HG03432 (cell line): ENCODE measurements at regions not wholly inside any gene's neighbourhood (a gene's known extent, or its start where the extent isn't known, plus 50 kb on each side); places are given as distances from the start of the nearest gene placed in this dataset.
"Not testable (repeated sequence)": the region's sequence is repeated elsewhere in the genome, so short reads cannot be mapped to it uniquely, and the experiment has no call there.

Experiments used
- ATAC-seq: cut with Tn5 transposase; IDR thresholded peaks from one replicate; pipeline ENCODE4 v1.9.1; 2021; ENCODE audit warnings: mild to moderate bottlenecking, moderate library complexity; ENCODE audit not compliant: unreplicated experiment

DNA sequence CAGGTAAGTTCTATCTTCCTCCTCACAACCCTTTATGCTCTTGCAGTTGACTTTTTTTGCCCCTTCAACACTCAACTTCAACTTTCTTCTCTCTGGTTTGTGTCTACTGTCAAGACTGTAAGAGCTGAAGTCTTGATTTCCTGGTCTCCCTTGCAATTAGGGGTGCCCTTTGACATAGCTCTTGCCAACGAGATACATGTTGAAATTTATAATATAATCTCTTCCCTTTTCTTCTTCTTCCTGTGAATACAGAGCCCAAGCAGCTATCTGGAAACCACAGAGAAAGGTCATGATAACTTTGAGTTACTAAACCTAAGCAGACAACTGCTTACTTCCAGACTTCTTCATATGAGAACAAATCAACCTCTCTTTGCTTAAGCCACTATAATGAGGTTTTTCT, 163.5 kb downstream of the MC4R start:
- ATAC-seq: no peak

DNA sequence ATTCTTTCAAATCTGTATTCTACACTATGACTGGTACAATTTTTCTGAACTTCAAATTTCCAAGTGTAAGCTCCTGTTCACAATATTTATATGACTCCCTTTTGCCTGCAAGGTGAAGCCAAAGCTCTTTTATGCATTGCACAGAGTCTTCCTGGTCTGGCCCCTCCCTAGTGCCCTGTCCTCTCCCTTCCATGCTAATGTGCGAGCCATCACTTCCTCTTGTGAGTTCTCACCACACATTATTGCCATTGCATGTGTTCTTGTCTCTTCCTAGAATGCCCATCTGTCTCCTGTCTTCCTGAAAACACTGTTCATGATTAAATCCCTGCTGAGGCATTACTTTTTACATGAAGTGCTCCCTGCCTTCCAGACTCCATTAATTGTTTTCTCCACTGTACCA, 169.9 kb downstream of the MC4R start:
- ATAC-seq: no peak

DNA sequence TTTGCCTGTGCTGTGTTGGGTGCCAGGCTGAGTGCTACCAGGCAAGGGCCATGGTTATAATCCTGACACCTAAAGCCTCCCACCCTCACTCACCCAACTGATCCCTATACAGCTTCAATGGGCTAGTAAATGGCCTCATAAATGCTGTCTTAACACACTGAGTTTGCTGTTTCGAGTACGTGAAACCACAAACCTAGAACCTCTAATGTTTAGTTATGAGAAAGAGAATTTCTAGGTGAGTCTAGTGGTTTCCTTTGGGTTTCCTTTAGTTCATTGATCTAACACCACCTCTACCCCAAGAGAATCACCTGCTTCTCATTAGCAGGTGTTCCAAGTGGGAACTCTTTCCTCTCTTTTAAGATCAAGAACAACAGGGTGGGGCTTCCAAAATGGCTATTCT, 172.0 kb downstream of the MC4R start:
- no peak for ATAC-seq

DNA sequence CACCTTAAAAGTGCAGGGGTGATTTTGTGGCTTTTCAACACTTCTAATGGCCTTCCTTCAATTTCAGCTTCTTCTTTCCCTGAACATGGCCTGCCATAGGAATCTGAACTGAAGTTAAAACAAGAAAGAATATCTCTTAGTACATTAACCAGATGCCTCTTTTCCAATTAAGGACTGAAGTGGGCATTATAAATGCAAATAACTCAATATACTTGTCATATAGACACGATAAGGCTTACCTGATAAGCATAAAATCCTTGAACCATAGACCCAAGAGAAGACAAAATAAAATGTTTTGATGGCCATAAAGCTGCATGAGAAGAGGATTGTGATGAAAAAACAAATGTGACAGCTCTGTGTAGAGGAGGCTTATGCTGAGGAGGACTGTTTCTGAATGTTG, 173.1 kb downstream of the MC4R start:
- ATAC-seq: no peak

DNA sequence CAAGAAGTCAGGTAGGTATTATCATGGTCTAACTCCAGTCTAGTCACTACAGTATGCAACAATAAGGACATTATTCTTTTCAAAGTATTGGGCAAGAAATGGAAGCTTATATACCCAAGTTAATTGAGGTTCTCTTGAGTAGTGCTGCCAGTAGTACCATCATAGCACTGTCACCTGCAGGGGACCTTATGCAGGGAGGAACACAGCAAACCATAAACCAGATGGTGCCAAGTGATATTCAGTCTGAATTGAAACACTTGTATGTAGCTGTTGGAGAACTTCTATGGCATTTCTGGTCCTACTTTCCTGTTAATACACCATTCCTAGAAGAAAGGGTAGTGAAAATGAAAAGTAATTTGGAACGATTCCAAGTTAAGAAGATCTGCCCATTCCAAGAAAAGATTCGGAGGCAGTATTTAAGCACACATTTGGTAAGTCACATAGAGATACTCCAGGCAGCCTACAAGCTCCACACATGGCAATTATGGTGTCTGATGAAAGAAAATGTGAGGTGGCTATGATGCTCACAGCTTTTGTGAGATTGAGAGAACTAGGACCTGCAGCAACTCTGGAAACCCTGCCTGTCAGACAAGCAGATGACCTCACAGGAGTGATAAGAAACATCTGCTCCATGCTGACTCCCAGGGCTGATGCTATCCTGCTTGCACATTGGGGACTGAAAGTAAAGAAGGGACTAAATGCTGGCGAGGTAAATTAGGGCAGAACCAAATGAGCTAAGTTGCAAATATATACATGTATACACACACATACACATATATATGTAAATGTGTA, 174.7 kb downstream of the MC4R start:
- peak; percentile 69 for ATAC-seq

DNA sequence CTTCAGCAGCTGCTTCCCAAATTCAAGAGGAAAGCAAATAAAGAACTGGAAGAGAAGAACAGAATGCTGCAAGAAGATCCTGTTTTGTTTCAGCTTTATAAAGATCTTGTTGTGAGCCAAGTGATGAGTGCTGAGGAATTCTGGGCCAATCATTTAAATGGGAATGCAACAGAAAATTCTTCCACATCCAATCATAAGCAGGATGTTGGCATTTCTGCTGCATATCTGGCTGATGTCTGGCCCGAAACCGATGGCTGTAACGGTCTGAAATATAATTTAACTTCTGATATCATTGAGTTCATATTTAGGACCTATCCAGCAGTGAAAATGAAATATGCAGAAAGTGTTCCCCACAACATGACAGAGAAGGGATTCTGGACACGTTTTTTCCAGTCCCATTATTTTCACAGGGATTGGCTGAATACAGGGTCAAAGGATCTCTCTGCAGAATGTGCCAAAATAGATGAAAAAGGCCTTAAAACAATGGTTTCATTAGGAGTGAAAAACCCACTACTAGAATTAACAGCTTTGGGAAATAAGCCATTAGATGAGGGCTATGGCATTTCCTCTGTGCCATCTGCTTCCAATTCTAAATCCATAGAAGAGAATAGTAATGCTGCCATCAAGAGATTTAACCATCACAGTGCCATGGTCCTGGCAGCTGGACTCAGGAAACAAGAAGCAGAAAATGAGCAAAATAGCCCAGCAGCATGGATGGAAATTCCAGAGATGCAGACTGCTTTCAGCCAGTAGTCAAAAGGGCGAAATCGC, 175.6 kb downstream of the MC4R start:
- no peak for ATAC-seq

DNA sequence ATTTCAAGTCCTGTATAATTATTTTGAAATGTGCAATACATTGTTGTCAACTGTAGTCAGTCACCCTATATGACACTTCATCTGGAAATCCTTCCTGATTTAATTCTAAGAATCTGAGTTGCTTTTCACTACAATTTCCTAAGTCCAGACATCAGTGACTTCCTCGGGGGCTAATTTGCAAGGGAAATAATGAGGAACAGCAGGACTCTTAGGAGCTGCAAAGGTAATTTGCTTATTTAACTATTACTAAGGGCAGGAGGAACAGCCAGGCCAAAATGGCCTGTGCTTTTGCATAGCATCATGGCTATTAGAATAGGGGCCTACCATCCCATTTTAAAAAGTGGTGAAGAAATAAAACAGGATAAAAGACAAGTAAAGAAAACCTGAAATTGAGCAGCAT, 178.8 kb downstream of the MC4R start:
- ATAC-seq: no peak

DNA sequence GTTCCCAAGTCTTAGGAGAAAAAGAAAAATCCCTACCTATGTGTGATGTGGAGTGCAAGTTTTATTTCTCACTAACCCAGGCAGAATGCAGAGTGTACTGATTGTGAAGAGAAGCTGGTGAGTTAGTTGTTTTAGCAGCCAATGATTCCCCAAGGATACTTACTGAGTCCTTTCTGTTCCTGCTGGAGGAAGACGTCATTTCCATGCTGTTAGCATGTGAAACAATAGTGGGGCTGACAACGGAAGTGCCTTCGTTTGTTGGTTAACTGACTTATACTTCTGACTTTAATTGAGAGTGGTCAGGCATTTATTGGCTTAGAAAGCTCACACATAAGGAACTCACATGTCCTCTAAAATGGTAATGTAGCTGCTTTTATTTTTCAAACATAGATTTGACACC, 180.6 kb downstream of the MC4R start:
- ATAC-seq: no peak

DNA sequence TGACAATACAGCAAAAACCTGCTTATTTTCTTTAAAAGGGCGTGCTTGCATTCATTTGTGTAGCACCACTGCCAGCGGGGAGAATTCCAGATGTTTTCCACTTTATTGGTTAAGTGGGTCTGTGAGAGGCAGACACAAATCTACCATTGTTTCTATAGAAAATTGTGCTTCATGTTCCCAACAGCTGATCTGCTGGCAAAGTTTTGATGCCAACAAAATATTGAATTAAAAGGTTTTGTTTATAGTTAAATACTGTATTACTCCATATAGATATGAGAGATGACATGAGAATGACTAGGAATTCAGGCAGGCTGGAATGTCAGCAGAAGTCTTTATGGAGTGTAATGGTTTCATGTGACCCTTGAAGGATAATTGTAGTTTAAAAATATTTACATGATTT, 182.7 kb downstream of the MC4R start:
- ATAC-seq: no peak

DNA sequence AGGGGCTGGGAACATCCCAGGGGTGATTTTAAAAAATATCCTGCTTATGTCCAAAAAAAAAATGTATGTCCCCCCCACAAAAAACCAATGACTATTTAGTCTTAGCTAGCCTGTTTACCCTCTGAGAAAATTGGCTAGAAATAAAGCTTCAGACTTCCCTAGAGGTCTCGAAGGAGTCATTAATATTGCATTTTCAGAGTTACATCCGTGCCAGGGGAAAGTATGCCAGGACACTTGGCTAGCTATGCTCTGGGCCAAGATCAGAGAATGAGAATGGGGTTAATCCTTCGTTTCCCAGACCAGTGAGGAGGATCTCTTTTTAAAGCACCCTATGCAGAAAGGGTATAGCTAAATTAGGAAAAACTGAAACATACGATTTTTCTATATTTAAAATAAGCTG, 183.6 kb downstream of the MC4R start:
- no peak for ATAC-seq

DNA sequence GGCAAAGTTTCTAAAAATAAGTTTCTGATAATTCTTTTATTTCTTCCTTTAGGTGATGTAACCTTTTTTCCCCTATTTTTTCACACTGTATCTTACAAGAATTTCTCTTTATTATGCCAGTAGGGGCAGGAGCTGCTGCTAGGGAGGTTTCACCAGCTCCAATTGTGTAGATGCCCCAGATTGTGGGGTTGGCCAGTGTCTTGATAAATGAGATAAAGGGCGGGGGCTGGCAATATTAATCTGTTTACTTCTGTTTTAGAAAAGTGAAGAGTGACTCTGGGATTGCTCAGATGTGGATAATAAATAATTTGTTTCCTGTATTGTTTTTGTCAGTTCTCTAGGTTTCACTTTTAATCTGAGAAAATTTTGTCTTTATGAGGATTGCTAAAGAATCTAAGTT, 190.4 kb downstream of the MC4R start:
- ATAC-seq: no peak

DNA sequence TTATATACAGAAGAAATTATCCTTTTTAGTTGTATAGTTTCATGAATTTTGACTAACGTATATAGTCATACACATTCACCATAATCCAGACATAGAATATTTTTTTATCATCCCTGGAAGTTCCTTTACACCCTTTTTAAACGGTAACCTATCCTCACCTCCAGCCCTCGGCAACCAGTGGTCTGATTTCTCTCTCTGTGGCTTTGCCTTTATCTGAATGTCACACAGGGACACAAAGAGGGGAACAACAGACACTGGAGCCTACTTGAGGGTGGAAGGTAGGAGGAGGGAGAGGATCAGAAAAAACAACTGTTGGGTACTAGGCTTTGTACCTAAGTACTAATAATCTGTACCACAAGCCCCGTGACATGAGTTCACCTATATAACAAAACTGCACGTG, 191.9 kb downstream of the MC4R start:
- ATAC-seq: no peak

DNA sequence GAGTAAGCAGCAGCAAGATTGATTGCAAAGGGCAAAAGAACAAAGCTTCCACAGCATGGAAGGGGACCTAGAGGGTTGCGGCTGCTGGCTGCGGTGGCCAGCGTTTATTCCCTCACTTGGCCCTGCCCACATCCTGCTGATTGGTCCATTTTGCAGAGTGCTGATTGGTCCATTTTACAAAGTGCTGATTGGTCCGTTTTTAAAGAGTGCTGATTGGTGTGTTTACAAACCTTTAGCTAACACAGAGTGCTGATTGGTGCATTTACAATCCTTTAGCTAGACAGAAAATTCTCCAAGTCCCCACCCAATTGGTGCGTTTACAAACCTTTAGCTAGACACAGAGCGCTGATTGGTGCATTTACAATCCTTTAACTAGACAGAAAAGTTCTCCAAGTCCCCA, 194.4 kb downstream of the MC4R start:
- ATAC-seq: not testable (repeated sequence)

DNA sequence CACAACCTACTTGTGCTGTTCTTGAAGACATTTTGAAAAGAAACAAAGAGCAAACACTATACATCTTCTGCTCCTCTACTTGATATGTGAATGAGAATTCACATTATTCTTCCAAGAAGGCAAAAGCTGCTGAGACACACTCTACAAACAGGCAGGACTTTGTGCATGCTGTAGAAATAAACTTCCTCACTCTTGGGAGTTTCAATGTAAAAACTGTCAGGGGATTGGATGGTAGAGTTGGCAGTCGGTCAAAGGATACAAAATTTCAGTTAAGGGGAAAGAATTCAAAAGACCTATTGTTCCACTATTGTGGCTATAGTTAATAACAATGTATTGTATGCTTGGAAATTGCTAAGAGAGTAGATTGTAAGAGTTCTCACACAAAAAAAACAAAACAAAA, 196.3 kb downstream of the MC4R start:
- ATAC-seq: no peak

DNA sequence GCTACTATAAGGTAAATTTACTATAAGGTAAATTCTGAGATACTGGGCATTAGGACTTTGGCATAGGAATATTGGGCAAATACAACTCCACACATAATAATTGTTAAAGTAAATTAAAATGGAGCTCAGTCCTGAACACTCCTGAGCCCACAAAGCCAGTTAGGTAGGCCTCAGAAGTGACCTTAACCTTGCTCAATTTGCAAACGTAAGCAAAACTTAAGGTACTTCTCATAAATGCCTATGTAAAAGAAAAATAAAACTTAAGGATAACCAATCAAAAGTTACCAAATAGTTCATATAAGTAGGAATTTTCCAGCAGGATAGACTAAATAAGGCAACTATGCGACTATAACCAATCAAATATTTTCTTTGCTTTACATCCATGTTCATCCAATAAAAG, 197.7 kb downstream of the MC4R start:
- no peak for ATAC-seq

DNA sequence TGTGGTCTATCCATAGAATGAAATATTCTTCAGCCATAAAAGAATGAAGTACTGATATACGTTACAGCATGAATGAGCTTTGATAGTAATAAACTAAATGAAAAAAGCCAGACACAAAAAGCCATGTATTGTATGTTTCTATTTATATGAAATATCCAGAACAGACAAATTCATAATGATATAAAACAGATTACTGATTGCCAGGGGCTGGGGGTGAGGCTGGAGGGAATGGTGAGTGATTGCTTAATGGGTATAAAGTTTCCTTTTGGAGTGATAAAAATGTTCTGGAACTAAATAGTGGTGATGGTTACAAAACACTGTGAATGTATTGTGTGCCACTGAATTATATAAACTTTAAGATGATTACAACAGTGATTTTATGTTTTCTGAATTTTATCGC, 200.5 kb downstream of the MC4R start:
- no peak for ATAC-seq

DNA sequence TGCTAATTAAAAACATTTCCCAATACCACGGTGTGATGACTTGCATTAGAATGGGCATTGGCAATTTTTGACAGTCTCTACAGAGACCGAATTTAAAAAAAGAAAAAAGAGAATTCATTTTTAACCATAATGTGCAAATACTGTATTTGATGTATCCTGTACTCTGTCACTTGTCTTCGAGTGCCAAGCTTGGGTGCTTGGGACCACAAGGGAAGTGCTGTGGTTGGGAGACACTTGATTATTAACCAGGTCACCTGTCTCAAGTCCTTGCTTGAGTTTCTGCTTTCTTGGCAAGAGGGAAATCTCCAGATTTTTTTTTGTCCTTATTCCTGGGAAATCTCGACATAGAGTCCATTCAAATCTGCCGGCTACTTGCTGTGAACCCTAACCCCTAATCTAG, 209.0 kb downstream of the MC4R start:
- peak; percentile 81 for ATAC-seq

DNA sequence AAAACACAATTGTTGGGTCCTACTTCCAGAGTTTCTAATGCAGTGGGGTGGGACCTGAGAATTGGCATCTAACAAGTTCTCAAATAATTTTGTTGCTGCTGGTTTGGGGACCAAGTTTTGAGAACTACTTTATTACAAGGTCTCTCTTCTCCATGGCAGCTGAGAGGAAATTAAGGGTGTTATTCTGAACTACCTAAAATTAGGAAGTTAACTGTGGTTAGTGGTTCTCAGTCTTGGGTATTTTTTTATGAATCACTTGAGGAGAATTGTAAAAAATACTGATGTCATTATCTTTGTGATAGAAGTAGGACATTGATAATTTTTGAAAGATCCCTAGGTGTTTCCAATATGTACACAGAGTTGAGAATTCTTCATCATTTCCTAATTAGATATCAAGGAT, 210.2 kb downstream of the MC4R start:
- ATAC-seq: no peak

DNA sequence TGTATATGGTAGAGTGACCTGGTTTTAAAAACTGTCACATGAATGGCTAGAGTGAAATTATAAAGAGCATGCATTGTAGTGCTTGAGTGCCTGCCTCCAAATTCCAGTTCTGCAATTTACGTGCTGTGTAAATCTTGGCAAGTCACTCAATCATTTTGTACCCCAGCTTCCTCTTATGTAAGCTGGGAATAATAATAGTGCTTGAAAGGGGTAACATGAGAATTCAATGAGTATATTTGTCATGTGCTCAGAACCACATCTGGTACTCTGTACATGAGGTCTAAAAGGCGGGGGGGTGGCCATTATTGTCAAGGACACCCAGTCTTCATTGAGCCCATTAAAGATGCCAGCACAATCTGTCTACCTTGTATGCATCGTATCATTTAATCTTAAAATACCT, 214.8 kb downstream of the MC4R start:
- ATAC-seq: no peak

DNA sequence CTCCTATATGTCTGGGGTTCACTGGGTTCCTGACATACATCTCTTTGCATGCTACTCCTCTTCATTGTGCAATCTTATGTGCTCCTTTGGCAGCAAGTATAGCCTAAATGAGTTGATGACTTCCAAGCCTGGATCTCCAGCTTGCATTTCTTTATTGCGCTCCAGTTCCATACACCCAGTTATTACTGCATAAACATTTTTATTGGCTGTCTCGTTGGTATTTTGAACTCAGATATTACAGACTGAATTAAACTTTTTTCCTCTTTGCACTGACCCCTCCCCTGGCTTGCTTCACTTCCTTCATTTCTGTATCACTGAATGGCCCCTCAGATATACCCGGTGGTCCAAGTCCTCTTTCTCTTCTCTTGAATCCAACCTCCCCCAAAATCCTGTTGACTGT, 219.2 kb downstream of the MC4R start:
- ATAC-seq: no peak

DNA sequence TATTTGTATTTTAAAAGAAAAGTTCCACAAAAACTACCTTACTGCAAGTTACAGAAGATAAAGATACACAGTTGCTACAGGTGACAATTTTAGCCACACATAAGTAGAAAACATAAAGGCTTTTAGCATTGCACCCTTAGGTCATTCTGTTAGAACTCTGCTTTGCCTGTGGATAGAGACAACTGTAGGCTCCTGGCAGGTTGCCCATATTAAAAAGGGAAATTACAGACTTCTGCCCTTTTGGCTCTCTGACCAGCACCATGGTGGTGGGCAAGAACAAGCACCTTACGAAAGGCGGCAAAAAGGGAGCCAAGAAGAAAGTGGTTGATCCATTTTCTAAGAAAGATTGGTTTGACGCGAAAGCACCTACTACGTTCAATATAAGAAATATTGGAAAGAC, 223.3 kb downstream of the MC4R start:
- no peak for ATAC-seq

DNA sequence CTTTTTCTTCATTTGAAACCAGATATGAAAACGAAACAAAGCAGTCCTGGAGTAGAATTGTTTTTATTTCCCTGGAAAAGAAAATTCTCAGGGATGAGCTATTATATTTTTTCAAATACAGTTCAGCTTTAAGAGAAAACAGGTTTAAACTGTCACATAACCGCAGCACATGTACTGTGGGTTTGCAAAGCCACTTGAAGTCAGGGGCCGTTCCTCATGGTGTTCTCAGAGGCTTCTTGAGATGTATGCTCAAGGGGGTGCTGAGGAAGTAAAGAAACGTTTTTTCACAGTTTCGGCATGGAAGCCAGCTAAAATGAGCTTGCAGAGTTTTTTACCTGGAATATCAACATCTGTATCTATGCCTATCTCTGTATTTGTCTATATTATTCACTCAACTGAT, 225.3 kb downstream of the MC4R start:
- ATAC-seq: no peak
